ENCODE measurements at regions not wholly inside any gene's neighbourhood (a gene's known extent, or its start where the extent isn't known, plus 50 kb on each side); places are given as distances from the start of the nearest gene placed in this dataset.

DNA sequence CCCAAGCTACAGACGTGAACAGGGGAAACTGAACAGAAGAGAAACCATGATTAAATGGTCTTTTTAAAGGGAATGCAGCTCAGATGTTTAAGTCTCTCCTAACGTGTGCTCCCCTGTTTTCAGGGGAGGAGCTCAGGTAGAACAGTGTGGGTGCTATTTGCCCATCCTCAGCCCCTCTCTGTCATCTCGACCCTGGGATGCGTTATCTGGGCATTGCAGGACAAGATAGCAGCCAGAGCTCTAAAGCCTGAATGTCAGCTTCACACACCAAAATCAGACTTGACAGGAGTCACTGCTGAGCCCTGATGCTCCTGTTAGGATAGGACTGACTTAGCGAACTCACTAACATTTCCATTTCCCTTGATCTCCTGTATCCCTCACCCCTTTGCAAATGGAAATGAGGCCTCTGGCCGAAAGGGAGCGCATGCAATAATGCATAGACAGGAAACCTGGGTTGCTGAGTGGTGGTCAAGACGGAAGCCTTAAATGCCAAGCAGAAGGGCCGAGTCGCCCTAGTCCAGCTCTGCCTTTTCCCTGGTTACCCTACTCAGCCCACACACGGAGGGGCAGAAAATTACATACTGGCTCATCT lies 234.9 kb upstream of the TPM1 start:
- H3K4me1 ChIP-seq = no peaks in the 10 kb centered on the region
- H2AFZ ChIP-seq = no peak overlapping the region
- H3K4me2 ChIP-seq (ENCODE audit: low read length) = no peak overlapping the region
- no peaks in the 10 kb centered on the region for H3K27me3 ChIP-seq (ENCODE audit: control insufficient read depth, insufficient read depth, low read length)
- H3K27ac ChIP-seq = no peak overlapping the region
- H3K79me2 ChIP-seq = no peaks in the 10 kb centered on the region
- H3K9ac ChIP-seq = no peak overlapping the region
- no peaks in the 10 kb centered on the region for H3K36me3 ChIP-seq (ENCODE audit: control insufficient read depth, insufficient read depth, low read length)
- H3K9me3 ChIP-seq (ENCODE audit: control insufficient read depth, low read length) = no peaks in the 10 kb centered on the region
- TF ChIP-seq, protein P1, sequence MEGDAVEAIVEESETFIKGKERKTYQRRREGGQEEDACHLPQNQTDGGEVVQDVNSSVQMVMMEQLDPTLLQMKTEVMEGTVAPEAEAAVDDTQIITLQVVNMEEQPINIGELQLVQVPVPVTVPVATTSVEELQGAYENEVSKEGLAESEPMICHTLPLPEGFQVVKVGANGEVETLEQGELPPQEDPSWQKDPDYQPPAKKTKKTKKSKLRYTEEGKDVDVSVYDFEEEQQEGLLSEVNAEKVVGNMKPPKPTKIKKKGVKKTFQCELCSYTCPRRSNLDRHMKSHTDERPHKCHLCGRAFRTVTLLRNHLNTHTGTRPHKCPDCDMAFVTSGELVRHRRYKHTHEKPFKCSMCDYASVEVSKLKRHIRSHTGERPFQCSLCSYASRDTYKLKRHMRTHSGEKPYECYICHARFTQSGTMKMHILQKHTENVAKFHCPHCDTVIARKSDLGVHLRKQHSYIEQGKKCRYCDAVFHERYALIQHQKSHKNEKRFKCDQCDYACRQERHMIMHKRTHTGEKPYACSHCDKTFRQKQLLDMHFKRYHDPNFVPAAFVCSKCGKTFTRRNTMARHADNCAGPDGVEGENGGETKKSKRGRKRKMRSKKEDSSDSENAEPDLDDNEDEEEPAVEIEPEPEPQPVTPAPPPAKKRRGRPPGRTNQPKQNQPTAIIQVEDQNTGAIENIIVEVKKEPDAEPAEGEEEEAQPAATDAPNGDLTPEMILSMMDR (IDR thresholded peaks at IDR 0.05) = no peak
- H3K4me3 ChIP-seq (ENCODE audit: low read depth, low read length) = no peak overlapping the region

DNA sequence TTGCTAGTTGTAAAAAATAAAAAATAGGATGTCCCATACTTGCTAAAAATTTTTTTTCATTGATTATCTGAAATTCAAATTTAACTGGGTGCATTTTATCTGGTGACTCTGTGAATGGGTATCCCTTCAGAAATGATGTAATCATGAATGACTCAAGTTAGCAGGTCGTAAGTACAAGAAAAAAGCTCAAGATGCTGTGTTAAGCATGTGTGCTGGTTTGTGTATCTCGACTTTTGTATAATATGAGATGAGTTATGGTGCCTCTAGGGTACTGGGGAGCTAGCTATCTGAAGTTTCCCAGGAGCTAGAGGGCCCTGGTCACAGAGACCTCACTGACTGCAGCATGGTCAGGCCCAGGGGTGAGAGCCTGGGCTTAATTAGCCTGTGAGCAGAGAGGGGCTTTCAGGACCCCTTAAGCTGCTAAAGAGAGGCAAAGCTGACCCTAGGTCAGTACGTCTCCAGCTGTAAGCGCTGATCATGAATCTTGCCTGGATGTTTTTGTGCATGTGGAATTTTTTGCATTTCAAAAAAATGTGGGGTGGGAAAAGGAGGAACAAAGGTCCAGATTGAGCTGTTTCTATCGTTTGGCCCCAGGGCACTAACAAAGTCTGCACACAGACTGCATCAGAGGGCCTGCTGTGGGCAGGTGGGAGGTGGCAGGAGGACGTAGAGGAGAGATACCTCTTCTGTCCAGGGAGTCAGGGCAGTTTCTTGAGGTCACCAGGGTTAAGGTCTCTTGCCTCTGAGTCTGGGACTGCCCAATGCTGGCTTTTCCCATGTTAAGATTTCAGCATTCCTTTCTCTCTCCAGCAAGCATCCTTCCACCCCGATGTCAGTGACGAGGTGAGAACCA lies 233.2 kb upstream of the TPM1 start:
- Histone ChIP-seq H3K79me2 (no peaks in the 10 kb centered on the region), H3K27me3 (ENCODE audit: control insufficient read depth, insufficient read depth, low read length) (no peaks in the 10 kb centered on the region), H3K36me3 (ENCODE audit: control insufficient read depth, insufficient read depth, low read length) (no peaks in the 10 kb centered on the region), H2AFZ (no peak overlapping the region), H3K4me1 (no peaks in the 10 kb centered on the region), H3K9me3 (ENCODE audit: control insufficient read depth, low read length) (no peaks in the 10 kb centered on the region), H3K9ac (no peak overlapping the region), H3K4me2 (ENCODE audit: low read length) (no peak overlapping the region), H3K27ac (no peak overlapping the region), H3K4me3 (ENCODE audit: low read depth, low read length) (no peak overlapping the region)
- TF ChIP-seq, protein P1 (IDR thresholded peaks at IDR 0.05) = no peak

DNA sequence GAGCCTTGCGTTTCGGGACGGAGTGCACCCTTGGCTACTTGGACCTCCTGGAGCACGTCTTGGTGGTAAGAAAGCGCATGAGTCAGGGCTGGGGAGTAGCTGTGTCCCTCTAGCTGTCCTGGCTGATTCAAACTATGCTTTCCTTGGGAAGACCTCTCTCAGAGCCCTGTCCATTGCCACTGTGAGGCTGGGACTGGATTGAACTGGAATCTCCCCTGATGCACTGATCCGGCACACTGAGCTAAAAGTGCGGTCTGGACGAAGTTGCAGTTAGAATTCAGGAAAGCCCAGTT lies 232.6 kb upstream of the TPM1 start:
- Histone ChIP-seq H3K4me1 (no peaks in the 10 kb centered on the region), H3K27ac (no peak overlapping the region), H2AFZ (no peak overlapping the region), H3K4me3 (ENCODE audit: low read depth, low read length) (no peak overlapping the region), H3K4me2 (ENCODE audit: low read length) (no peak overlapping the region), H3K9me3 (ENCODE audit: control insufficient read depth, low read length) (no peaks in the 10 kb centered on the region), H3K79me2 (no peaks in the 10 kb centered on the region), H3K36me3 (ENCODE audit: control insufficient read depth, insufficient read depth, low read length) (no peaks in the 10 kb centered on the region), H3K9ac (no peak overlapping the region), H3K27me3 (ENCODE audit: control insufficient read depth, insufficient read depth, low read length) (no peaks in the 10 kb centered on the region)
- TF ChIP-seq, protein P1 (IDR thresholded peaks at IDR 0.05) = no peak

DNA sequence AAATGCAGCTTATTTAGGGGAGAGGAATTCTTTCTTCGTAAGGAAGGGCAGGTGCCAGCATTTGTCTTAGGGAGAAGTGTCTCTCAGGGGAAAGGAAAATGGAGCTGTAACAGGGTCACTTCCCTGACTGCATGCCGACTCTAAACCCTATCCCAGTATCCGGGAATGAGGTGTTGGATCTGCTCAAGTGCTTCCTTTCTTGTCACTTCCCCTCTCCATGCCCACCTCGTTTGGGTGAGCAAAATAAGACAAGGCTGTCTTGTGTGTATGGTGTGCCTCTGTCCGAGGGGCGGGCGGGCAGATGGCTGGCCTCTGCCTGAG lies 230.1 kb upstream of the TPM1 start:
- no peak overlapping the region for H3K9ac ChIP-seq
- no peaks in the 10 kb centered on the region for H3K4me1 ChIP-seq
- H3K36me3 ChIP-seq (ENCODE audit: control insufficient read depth, insufficient read depth, low read length) = no peaks in the 10 kb centered on the region
- H3K79me2 ChIP-seq = no peaks in the 10 kb centered on the region
- H3K27me3 ChIP-seq (ENCODE audit: control insufficient read depth, insufficient read depth, low read length) = no peaks in the 10 kb centered on the region
- TF ChIP-seq, protein P1 (IDR thresholded peaks at IDR 0.05) = no peak
- no peaks in the 10 kb centered on the region for H3K9me3 ChIP-seq (ENCODE audit: control insufficient read depth, low read length)
- no peak overlapping the region for H2AFZ ChIP-seq
- H3K27ac ChIP-seq = no peak overlapping the region
- no peak overlapping the region for H3K4me3 ChIP-seq (ENCODE audit: low read depth, low read length)
- H3K4me2 ChIP-seq (ENCODE audit: low read length) = no peak overlapping the region
